A673 (cell line): ENCODE measurements at regions not wholly inside any gene's neighbourhood (a gene's known extent, or its start where the extent isn't known, plus 50 kb on each side); places are given as distances from the start of the nearest gene placed in this dataset.

Experiments
- BruUV-seq: library from RNA; stranded (reverse); fragments of 400-500 nt; replicated peaks from 2 replicates; lab custom pipeline; 2021; lab: Mats Ljungman, UMichigan
- CTCF ChIA-PET: fragments of 300-600 bp; sonication (Branson Sonifier 250); formaldehyde crosslinking; loops from one replicate; lab custom pipeline; 2022; ENCODE audit warnings: antibody characterized with exemption; lab: Charles Lee
- POLR2A ChIA-PET: fragments of 300-600 bp; sonication (Branson Sonifier 250); formaldehyde crosslinking; loops from one replicate; lab custom pipeline; 2022; ENCODE audit warnings: antibody characterized with exemption; ENCODE audit not compliant: low non-redundant PET; lab: Charles Lee
- DNase-seq: peaks from one replicate; pipeline ENCODE4 v3.0.0-alpha.2; 2015; ENCODE audit warnings: low spot score
- H3K27ac ChIP-seq: fragments of 200-600 bp; sonication (generic); 2 replicates; pipeline ENCODE4 v1.5.1; 2016; ENCODE audit warnings: mixed run types, low read depth, mild to moderate bottlenecking, mixed read lengths, antibody characterized with exemption, low read length; ENCODE audit not compliant: poor library complexity, severe bottlenecking
- H3K27me3 ChIP-seq: fragments of 200-600 bp; sonication (generic); replicated peaks from 2 replicates; pipeline ENCODE4 v1.6.1; 2017; ENCODE audit warnings: mixed run types, low read depth, mild to moderate bottlenecking, mixed read lengths, antibody characterized with exemption, low read length; ENCODE audit not compliant: insufficient read depth, poor library complexity
- H3K36me3 ChIP-seq: fragments of 200-600 bp; sonication (generic); 2 replicates; pipeline ENCODE4 v1.6.1; 2016; ENCODE audit warnings: mixed run types, mild to moderate bottlenecking, mixed read lengths, antibody characterized with exemption, low read length; ENCODE audit not compliant: insufficient read depth, poor library complexity, severe bottlenecking
- H3K4me1 ChIP-seq: fragments of 200-600 bp; sonication (generic); 2 replicates; pipeline ENCODE4 v1.6.1; 2017; ENCODE audit warnings: mixed run types, mild to moderate bottlenecking, mixed read lengths, antibody characterized with exemption, low read length; ENCODE audit not compliant: insufficient read depth, poor library complexity, severe bottlenecking
- H3K4me3 ChIP-seq: fragments of 200-600 bp; sonication (generic); 2 replicates; pipeline ENCODE4 v1.5.1; 2016; ENCODE audit warnings: low read depth, mixed run types, mild to moderate bottlenecking, mixed read lengths, low read length; ENCODE audit not compliant: poor library complexity, severe bottlenecking
- H3K9me3 ChIP-seq: fragments of 200-600 bp; sonication (generic); 2 replicates; pipeline ENCODE4 v1.6.1; 2016; ENCODE audit warnings: mixed run types, low read depth, mild to moderate bottlenecking, mixed read lengths, antibody characterized with exemption, low read length; ENCODE audit not compliant: poor library complexity, severe bottlenecking
- EZH2 ChIP-seq: fragments of 200-600 bp; sonication (generic); IDR thresholded peaks from 2 replicates; pipeline ENCODE4 v1.6.1; 2017; ENCODE audit warnings: borderline replicate concordance, low read depth, mild to moderate bottlenecking, mixed read lengths, antibody characterized with exemption, low read length; ENCODE audit not compliant: poor library complexity, severe bottlenecking
- intact Hi-C: fragments of 100-400 bp; cut with micrococcal nuclease; formaldehyde crosslinking; loops from one replicate; pipeline ENCODE4 v1.10.0; 2022; ENCODE audit not compliant: unreplicated experiment
- TF ChIP-seq, protein P1 (sequence below): fragments of 300-800, 200-600 bp; sonication (generic); conservative IDR thresholded peaks from 2 replicates; pipeline ENCODE4 v1.5.1; 2017; ENCODE audit warnings: low read depth, mild to moderate bottlenecking, antibody characterized with exemption, low read length, moderate library complexity, mixed read lengths

DNA sequence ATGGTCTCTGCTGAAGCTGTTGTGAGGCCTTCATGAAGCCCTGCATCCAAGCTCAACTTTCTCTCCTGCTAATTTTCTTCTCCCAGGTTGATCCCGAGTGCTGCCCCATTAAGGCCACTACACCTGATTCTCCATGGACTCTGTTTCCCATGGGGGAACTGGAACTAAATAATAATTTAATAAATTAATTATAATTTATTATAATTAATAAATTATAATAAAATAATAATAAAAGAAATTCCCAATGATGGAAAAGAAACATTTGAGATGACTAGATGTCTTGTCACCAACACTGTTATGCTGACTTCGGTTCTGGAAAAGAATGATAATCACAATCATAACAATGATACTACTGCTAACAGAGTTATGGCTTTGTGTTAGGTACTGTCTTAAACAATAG, 211.2 kb upstream of the ZP4 start:
- intact Hi-C loops, result no loop called here
- Histone ChIP-seq H3K36me3 (no peaks in the 10 kb centered on the region), H3K27me3 (no peaks in the 10 kb centered on the region), H3K9me3 (no peaks in the 10 kb centered on the region), H3K4me1 (no peaks in the 10 kb centered on the region), H3K27ac (no peak overlapping the region), H3K4me3 (no peak overlapping the region)
- TF ChIP-seq, protein P1, sequence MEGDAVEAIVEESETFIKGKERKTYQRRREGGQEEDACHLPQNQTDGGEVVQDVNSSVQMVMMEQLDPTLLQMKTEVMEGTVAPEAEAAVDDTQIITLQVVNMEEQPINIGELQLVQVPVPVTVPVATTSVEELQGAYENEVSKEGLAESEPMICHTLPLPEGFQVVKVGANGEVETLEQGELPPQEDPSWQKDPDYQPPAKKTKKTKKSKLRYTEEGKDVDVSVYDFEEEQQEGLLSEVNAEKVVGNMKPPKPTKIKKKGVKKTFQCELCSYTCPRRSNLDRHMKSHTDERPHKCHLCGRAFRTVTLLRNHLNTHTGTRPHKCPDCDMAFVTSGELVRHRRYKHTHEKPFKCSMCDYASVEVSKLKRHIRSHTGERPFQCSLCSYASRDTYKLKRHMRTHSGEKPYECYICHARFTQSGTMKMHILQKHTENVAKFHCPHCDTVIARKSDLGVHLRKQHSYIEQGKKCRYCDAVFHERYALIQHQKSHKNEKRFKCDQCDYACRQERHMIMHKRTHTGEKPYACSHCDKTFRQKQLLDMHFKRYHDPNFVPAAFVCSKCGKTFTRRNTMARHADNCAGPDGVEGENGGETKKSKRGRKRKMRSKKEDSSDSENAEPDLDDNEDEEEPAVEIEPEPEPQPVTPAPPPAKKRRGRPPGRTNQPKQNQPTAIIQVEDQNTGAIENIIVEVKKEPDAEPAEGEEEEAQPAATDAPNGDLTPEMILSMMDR, result no peak
- TF ChIP-seq EZH2, result no peak
- no TSS peak for BruUV-seq
- ChIA-PET CTCF (no interaction called here), POLR2A (no interaction called here)
- DNase-seq, result no peak

GRCh38 chr1:238099871-238100270, 209.1 kb upstream of the ZP4 start:
- Histone ChIP-seq H3K27ac (no peak overlapping the region), H3K4me1 (no peaks in the 10 kb centered on the region), H3K27me3 (no peaks in the 10 kb centered on the region), H3K4me3 (no peak overlapping the region), H3K9me3 (no peaks in the 10 kb centered on the region), H3K36me3 (no peaks in the 10 kb centered on the region)
- intact Hi-C loops, result no loop called here
- ChIA-PET CTCF (no interaction called here), POLR2A (no interaction called here)
- TF ChIP-seq, protein P1, result no peak
- no peak for TF ChIP-seq EZH2
- no peak for DNase-seq
- BruUV-seq, result no TSS peak

- Histone ChIP-seq H3K27me3 (no peaks in the 10 kb centered on the region), H3K36me3 (no peaks in the 10 kb centered on the region), H3K27ac (no peak overlapping the region), H3K9me3 (no peaks in the 10 kb centered on the region), H3K4me1 (no peaks in the 10 kb centered on the region), H3K4me3 (no peak overlapping the region)
- POLR2A ChIA-PET, result no interaction called here
- BruUV-seq, result no TSS peak
- TF ChIP-seq EZH2, result no peak
- TF ChIP-seq, protein P1, result no peak
- intact Hi-C loops, result no loop called here
- no peak for DNase-seq
- CTCF ChIA-PET, result no interaction called here
Observed at GRCh38 chr1:238089615-238090014, 198.9 kb upstream of the ZP4 start.
